ENCODE measurements at regions not wholly inside any gene's neighbourhood (a gene's known extent, or its start where the extent isn't known, plus 50 kb on each side); places are given as distances from the start of the nearest gene placed in this dataset.

DNA sequence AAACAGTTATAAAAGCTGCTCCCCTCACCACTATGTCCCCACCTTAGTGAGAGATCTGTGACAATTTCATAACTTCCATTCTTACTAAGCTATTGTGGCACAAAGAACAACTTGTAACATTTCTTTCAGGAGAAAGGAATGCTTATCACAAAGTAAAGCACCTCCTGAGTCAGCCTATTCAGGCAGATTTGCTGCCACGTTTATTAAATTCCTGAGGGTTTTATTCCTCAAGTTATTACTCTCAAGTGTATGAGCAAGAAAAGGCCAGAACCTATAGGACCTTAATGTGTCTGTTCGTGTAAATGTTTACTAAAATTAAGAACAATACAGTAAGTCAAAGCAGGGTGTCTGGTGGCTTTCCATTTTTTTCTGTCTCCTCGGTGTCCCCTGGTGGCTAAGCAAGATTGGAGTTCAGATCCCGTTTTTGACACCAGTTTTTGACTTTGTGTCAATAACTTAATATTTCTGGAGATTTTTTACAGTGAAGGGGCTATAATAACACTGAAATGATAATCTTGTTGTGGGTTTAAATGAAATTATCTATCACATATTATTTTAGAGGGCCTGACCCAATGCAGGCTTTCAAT lies 1539.6 kb downstream of the BRINP3 start:
- Histone ChIP-seq H3K79me2 (ENCODE audit: control insufficient read depth, insufficient read depth, low read length, poor library complexity) (no peaks in the 10 kb centered on the region), H3K27me3 (ENCODE audit: insufficient read depth, low read length) (no peaks in the 10 kb centered on the region), H3K79me1 (ENCODE audit: low read length) (no peaks in the 10 kb centered on the region), H3K36me3 (ENCODE audit: control insufficient read depth in 1 of 2, insufficient read depth in 2 of 2, low read length in 2 of 2) (no peaks in the 10 kb centered on the region), H2BK120ac (ENCODE audit: insufficient read depth, low read length, poor library complexity) (no peak overlapping the region), H3K4me3 (ENCODE audit: low read depth, low read length) (no peak overlapping the region), H3K9me3 (ENCODE audit: insufficient read depth, low read depth, low read length) (no peaks in the 10 kb centered on the region), H3K4me2 (ENCODE audit: low read length) (no peak overlapping the region), H3K27ac (ENCODE audit: low read depth, low read length) (no peak overlapping the region), H3K14ac (ENCODE audit: low read length) (no peak overlapping the region), H2AK5ac (ENCODE audit: low read length) (no peak overlapping the region), H3K18ac (ENCODE audit: low read length) (no peak overlapping the region), H2BK12ac (ENCODE audit: low read length) (no peak overlapping the region), H3K23ac (ENCODE audit: low read length) (no peak overlapping the region), H3K4me1 (ENCODE audit: control insufficient read depth in 1 of 2, insufficient read depth in 2 of 2, low read length in 2 of 2) (no peaks in the 10 kb centered on the region), H4K91ac (ENCODE audit: low read depth, low read length) (no peak overlapping the region), H3K4ac (ENCODE audit: low read depth, low read length) (no peak overlapping the region), H2AFZ (ENCODE audit: insufficient read depth, low read length, poor library complexity) (no peak overlapping the region), H4K8ac (ENCODE audit: low read depth, low read length) (no peak overlapping the region), H2BK5ac (ENCODE audit: low read depth, low read length, poor library complexity) (no peak overlapping the region), H4K12ac (ENCODE audit: low read depth, low read length) (no peak overlapping the region), H3K9ac (ENCODE audit: low read length) (no peak overlapping the region)
- WGBS (ENCODE audit: extremely low coverage, insufficient coverage, insufficient read length) = no CpG with 5 or more reads among the region's 4 CpGs
- no peak for DNase-seq

- H4K12ac ChIP-seq (ENCODE audit: low read depth, low read length) = no peak overlapping the region
- H3K79me1 ChIP-seq (ENCODE audit: low read length) = no peaks in the 10 kb centered on the region
- no peak overlapping the region for H2BK120ac ChIP-seq (ENCODE audit: insufficient read depth, low read length, poor library complexity)
- no peaks in the 10 kb centered on the region for H3K27me3 ChIP-seq (ENCODE audit: insufficient read depth, low read length)
- no peaks in the 10 kb centered on the region for H3K36me3 ChIP-seq (ENCODE audit: control insufficient read depth in 1 of 2, insufficient read depth in 2 of 2, low read length in 2 of 2)
- no peak overlapping the region for H4K8ac ChIP-seq (ENCODE audit: low read depth, low read length)
- H2BK12ac ChIP-seq (ENCODE audit: low read length) = no peak overlapping the region
- H3K23ac ChIP-seq (ENCODE audit: low read length) = no peak overlapping the region
- H3K4ac ChIP-seq (ENCODE audit: low read depth, low read length) = no peak overlapping the region
- DNase-seq = no peak
- no peak overlapping the region for H3K27ac ChIP-seq (ENCODE audit: low read depth, low read length)
- H3K4me1 ChIP-seq (ENCODE audit: control insufficient read depth in 1 of 2, insufficient read depth in 2 of 2, low read length in 2 of 2) = no peaks in the 10 kb centered on the region
- WGBS (ENCODE audit: extremely low coverage, insufficient coverage, insufficient read length) = no CpG with 5 or more reads among the region's 2 CpGs
- H3K9ac ChIP-seq (ENCODE audit: low read length) = no peak overlapping the region
- no peak overlapping the region for H3K4me2 ChIP-seq (ENCODE audit: low read length)
- no peak overlapping the region for H3K4me3 ChIP-seq (ENCODE audit: low read depth, low read length)
- H2AFZ ChIP-seq (ENCODE audit: insufficient read depth, low read length, poor library complexity) = no peak overlapping the region
- H3K9me3 ChIP-seq (ENCODE audit: insufficient read depth, low read depth, low read length) = no peaks in the 10 kb centered on the region
- no peak overlapping the region for H3K14ac ChIP-seq (ENCODE audit: low read length)
- no peak overlapping the region for H3K18ac ChIP-seq (ENCODE audit: low read length)
- H4K91ac ChIP-seq (ENCODE audit: low read depth, low read length) = no peak overlapping the region
- no peak overlapping the region for H2AK5ac ChIP-seq (ENCODE audit: low read length)
- H3K79me2 ChIP-seq (ENCODE audit: control insufficient read depth, insufficient read depth, low read length, poor library complexity) = no peaks in the 10 kb centered on the region
- H2BK5ac ChIP-seq (ENCODE audit: low read depth, low read length, poor library complexity) = no peak overlapping the region
These were observed 1535.7 kb downstream of the BRINP3 start for GRCh38 chr1:188941986-188942385.

GRCh38 chr1:188949701-188950100 lies 1528.0 kb downstream of the BRINP3 start:
- H4K91ac ChIP-seq (ENCODE audit: low read depth, low read length) = no peak overlapping the region

DNA sequence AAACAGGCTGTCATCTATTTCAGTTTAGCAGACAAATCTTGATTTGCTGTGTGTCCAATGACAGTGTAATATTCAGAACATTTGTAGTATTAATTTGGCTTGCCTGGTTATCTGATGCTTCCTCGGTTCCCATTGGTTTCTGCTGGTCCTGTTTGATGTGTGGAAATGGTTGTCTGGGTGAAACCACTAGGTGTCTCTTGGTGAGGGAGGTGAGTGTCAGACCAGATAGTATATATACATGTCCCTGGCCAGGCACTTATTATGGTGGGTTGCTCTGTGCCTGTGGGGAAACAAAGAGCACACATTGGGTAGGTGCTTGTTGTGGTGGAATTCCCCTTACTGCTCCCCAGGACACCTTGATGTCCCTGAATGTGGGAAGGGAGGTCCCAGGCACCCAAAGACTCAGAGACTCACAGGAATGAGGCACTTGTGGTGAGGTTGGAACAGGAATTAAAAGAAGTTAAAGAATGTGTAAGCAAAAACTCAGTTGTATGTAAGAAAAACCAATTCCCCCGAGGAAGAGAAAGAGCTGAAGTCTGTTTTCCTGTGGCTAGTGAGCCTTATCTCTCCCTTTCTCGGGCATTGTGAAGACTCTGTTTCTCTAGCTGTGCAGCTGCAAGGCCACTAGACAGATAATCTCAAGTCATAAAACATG lies 1519.1 kb downstream of the BRINP3 start:
- Histone ChIP-seq H4K12ac (ENCODE audit: low read depth, low read length) (no peak overlapping the region), H2AK5ac (ENCODE audit: low read length) (no peak overlapping the region), H2BK120ac (ENCODE audit: insufficient read depth, low read length, poor library complexity) (no peak overlapping the region), H3K79me2 (ENCODE audit: control insufficient read depth, insufficient read depth, low read length, poor library complexity) (no peaks in the 10 kb centered on the region), H3K9ac (ENCODE audit: low read length) (no peak overlapping the region), H2BK12ac (ENCODE audit: low read length) (no peak overlapping the region), H3K18ac (ENCODE audit: low read length) (no peak overlapping the region), H3K4ac (ENCODE audit: low read depth, low read length) (no peak overlapping the region), H3K4me2 (ENCODE audit: low read length) (no peak overlapping the region), H2BK5ac (ENCODE audit: low read depth, low read length, poor library complexity) (no peak overlapping the region), H3K27me3 (ENCODE audit: insufficient read depth, low read length) (no peaks in the 10 kb centered on the region), H3K27ac (ENCODE audit: low read depth, low read length) (no peak overlapping the region), H3K14ac (ENCODE audit: low read length) (no peak overlapping the region), H3K79me1 (ENCODE audit: low read length) (no peaks in the 10 kb centered on the region), H3K36me3 (ENCODE audit: control insufficient read depth in 1 of 2, insufficient read depth in 2 of 2, low read length in 2 of 2) (no peaks in the 10 kb centered on the region), H4K8ac (ENCODE audit: low read depth, low read length) (no peak overlapping the region), H3K23ac (ENCODE audit: low read length) (no peak overlapping the region), H3K9me3 (ENCODE audit: insufficient read depth, low read depth, low read length) (no peaks in the 10 kb centered on the region), H3K4me3 (ENCODE audit: low read depth, low read length) (no peak overlapping the region), H2AFZ (ENCODE audit: insufficient read depth, low read length, poor library complexity) (peak overlapping the region; percentile 35), H4K91ac (ENCODE audit: low read depth, low read length) (no peak overlapping the region), H3K4me1 (ENCODE audit: control insufficient read depth in 1 of 2, insufficient read depth in 2 of 2, low read length in 2 of 2) (peaks cover 0 to 3% of the 10 kb centered on the region in 2 experiments)
- no CpG with 5 or more reads among the region's 3 CpGs for WGBS (ENCODE audit: extremely low coverage, insufficient coverage, insufficient read length)
- peak in 1 of 2 donors; percentile 13 for DNase-seq

More at GRCh38 chr1:188949701-188950100, 1528.0 kb downstream of the BRINP3 start:
- Histone ChIP-seq H3K4ac (ENCODE audit: low read depth, low read length) (no peak overlapping the region), H2AFZ (ENCODE audit: insufficient read depth, low read length, poor library complexity) (no peak overlapping the region), H3K9ac (ENCODE audit: low read length) (no peak overlapping the region), H2BK120ac (ENCODE audit: insufficient read depth, low read length, poor library complexity) (no peak overlapping the region), H4K8ac (ENCODE audit: low read depth, low read length) (no peak overlapping the region), H3K27me3 (ENCODE audit: insufficient read depth, low read length) (no peaks in the 10 kb centered on the region), H3K14ac (ENCODE audit: low read length) (no peak overlapping the region), H4K12ac (ENCODE audit: low read depth, low read length) (no peak overlapping the region), H3K23ac (ENCODE audit: low read length) (no peak overlapping the region), H3K9me3 (ENCODE audit: insufficient read depth, low read depth, low read length) (no peaks in the 10 kb centered on the region), H3K18ac (ENCODE audit: low read length) (no peak overlapping the region), H3K36me3 (ENCODE audit: control insufficient read depth in 1 of 2, insufficient read depth in 2 of 2, low read length in 2 of 2) (no peaks in the 10 kb centered on the region), H2BK12ac (ENCODE audit: low read length) (no peak overlapping the region), H3K27ac (ENCODE audit: low read depth, low read length) (no peak overlapping the region), H3K79me2 (ENCODE audit: control insufficient read depth, insufficient read depth, low read length, poor library complexity) (no peaks in the 10 kb centered on the region), H2BK5ac (ENCODE audit: low read depth, low read length, poor library complexity) (no peak overlapping the region), H3K4me2 (ENCODE audit: low read length) (no peak overlapping the region), H3K4me1 (ENCODE audit: control insufficient read depth in 1 of 2, insufficient read depth in 2 of 2, low read length in 2 of 2) (no peaks in the 10 kb centered on the region), H3K4me3 (ENCODE audit: low read depth, low read length) (no peak overlapping the region), H2AK5ac (ENCODE audit: low read length) (no peak overlapping the region), H3K79me1 (ENCODE audit: low read length) (no peaks in the 10 kb centered on the region)
- no peak for DNase-seq

Measured in trophoblast cell (in vitro differentiated cells and primary cell).